ENCODE measurements at regions not wholly inside any gene's neighbourhood (a gene's known extent, or its start where the extent isn't known, plus 50 kb on each side); places are given as distances from the start of the nearest gene placed in this dataset.
"Not testable (repeated sequence)": the region's sequence is repeated elsewhere in the genome, so short reads cannot be mapped to it uniquely, and the experiment has no call there.

DNA sequence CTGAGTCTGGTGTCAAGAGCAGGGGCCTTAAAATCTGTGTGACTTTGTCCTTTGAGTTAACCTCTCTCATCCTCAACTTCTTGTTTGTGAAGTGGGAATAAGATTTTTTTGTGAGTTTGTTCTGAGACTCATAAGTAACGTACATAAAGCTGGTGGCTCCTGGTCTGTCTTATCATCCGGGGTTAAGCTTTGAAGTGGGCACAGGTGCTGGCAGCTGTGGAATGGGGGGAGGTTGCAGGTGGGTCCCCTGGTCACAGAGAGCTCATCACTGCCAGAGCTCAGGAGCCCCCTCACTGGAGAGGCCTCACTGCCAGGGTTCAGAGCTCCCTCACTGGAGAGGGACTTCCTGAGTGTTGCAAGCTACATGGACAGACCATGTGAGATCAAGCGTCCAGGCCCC lies 174.1 kb downstream of the NRN1 start:
- Histone ChIP-seq H3K36me3 (ENCODE audit: insufficient read depth, low read length) (no peaks in the 10 kb centered on the region), H3K4me3 (ENCODE audit: low read depth, low read length, poor library complexity, severe bottlenecking) (no peak overlapping the region), H2AFZ (ENCODE audit: low read length) (peak overlapping the region; percentile 67; the same call in 1 of the 2 replicates), H3K4me1 (ENCODE audit: insufficient read depth, low read length, severe bottlenecking) (peaks cover 21% of the 10 kb centered on the region), H3K27ac (ENCODE audit: low read depth, low read length, poor library complexity, severe bottlenecking) (peak overlapping the region; percentile 43), H3K4me2 (ENCODE audit: low read length) (no peak overlapping the region; the same call in 1 of the 2 replicates), H3K9ac (ENCODE audit: low read length) (no peak overlapping the region; the same call in 1 of the 2 replicates), H3K9me2 (ENCODE audit: low read depth, low read length) (no peaks in the 10 kb centered on the region), H3K79me2 (ENCODE audit: insufficient read depth, low read length) (no peaks in the 10 kb centered on the region), H3K9me3 (ENCODE audit: low read length) (no peaks in the 10 kb centered on the region), H3F3A (ENCODE audit: insufficient read depth, low read length) (no peaks in the 10 kb centered on the region), H3K27me3 (ENCODE audit: insufficient read depth, low read length) (no peaks in the 10 kb centered on the region), H4K20me1 (ENCODE audit: insufficient read depth, low read length) (no peaks in the 10 kb centered on the region)
- TF ChIP-seq, protein P1, sequence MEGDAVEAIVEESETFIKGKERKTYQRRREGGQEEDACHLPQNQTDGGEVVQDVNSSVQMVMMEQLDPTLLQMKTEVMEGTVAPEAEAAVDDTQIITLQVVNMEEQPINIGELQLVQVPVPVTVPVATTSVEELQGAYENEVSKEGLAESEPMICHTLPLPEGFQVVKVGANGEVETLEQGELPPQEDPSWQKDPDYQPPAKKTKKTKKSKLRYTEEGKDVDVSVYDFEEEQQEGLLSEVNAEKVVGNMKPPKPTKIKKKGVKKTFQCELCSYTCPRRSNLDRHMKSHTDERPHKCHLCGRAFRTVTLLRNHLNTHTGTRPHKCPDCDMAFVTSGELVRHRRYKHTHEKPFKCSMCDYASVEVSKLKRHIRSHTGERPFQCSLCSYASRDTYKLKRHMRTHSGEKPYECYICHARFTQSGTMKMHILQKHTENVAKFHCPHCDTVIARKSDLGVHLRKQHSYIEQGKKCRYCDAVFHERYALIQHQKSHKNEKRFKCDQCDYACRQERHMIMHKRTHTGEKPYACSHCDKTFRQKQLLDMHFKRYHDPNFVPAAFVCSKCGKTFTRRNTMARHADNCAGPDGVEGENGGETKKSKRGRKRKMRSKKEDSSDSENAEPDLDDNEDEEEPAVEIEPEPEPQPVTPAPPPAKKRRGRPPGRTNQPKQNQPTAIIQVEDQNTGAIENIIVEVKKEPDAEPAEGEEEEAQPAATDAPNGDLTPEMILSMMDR (IDR thresholded peaks at IDR 0.05; ENCODE audit: low read length) = no peak
- TF ChIP-seq EZH2 (IDR thresholded peaks at IDR 0.05; ENCODE audit: borderline replicate concordance, low read length) = no peak

DNA sequence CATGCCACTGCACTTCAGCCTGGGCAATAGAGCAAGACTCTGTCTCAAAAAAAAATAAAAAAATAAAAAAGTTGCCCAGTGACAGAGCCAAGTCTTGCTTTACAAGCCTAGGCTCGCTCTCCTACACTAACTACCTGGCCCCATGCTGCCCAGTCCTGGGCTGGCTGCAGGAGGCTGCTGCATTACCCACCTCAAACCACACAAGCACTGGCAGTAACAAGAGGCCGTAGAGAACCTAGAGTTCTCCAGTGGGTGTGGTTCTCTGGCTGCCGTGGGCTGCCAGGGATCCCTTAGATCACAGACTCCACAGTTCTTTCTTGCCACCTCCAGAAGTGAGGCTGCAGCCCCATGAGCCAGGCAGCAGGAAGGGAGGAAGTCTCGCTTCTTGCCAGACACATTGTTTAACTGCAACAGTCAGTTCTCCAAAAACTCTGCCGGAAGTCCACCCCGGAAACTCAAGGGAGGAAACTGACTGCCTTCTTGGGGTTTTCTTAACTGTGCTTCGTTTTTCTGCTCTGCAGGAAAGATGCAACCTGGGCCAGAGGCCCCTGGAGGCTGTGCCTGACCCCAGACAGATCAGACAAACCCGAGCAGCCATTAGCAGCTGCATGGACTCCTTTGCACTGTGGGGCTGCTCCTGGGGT lies 175.4 kb downstream of the NRN1 start:
- not testable (repeated sequence) for H3K27me3 ChIP-seq (ENCODE audit: insufficient read depth, low read length)
- Histone ChIP-seq H3K4me3 (ENCODE audit: low read depth, low read length, poor library complexity, severe bottlenecking) (peak overlapping the region; percentile 14), H3K4me2 (ENCODE audit: low read length) (peak overlapping the region; percentile 48)

DNA sequence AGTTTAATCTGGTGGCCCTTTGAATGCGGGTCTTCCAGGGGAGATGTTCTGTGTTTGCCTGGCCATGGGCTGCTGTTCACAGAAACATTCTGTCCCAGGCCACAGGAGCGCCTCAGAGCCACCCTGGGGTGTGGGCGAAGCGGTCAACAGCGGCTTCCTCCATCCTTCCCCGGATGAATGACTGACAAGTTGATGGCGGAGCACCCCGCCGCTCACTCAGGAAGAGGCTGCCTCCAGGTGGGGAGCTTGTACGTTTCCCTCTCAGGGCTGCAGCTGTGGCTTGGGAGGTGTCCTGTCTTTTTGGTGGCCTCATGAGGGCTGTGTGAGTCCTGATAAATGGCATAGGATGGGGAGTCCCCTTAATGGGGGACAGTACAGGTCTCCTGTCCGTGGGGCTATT lies 178.4 kb downstream of the NRN1 start:
- Histone ChIP-seq H3K9ac (ENCODE audit: low read length) (no peak overlapping the region), H3K4me1 (ENCODE audit: insufficient read depth, low read length, severe bottlenecking) (peaks cover 21% of the 10 kb centered on the region), H4K20me1 (ENCODE audit: insufficient read depth, low read length) (no peaks in the 10 kb centered on the region), H3K4me2 (ENCODE audit: low read length) (no peak overlapping the region), H3K79me2 (ENCODE audit: insufficient read depth, low read length) (no peaks in the 10 kb centered on the region), H3F3A (ENCODE audit: insufficient read depth, low read length) (no peaks in the 10 kb centered on the region), H3K27me3 (ENCODE audit: insufficient read depth, low read length) (no peaks in the 10 kb centered on the region), H3K36me3 (ENCODE audit: insufficient read depth, low read length) (no peaks in the 10 kb centered on the region), H3K9me3 (ENCODE audit: low read length) (no peaks in the 10 kb centered on the region), H2AFZ (ENCODE audit: low read length) (no peak overlapping the region), H3K27ac (ENCODE audit: low read depth, low read length, poor library complexity, severe bottlenecking) (no peak overlapping the region), H3K4me3 (ENCODE audit: low read depth, low read length, poor library complexity, severe bottlenecking) (no peak overlapping the region), H3K9me2 (ENCODE audit: low read depth, low read length) (no peaks in the 10 kb centered on the region)
- TF ChIP-seq, protein P1 (IDR thresholded peaks at IDR 0.05; ENCODE audit: low read length) = no peak
- TF ChIP-seq EZH2 (IDR thresholded peaks at IDR 0.05; ENCODE audit: borderline replicate concordance, low read length) = no peak

More for the DNA sequence above, 175.4 kb downstream of the NRN1 start:
- peak overlapping the region; percentile 62 for H3K27ac ChIP-seq (ENCODE audit: low read depth, low read length, poor library complexity, severe bottlenecking)
- not testable (repeated sequence) for H4K20me1 ChIP-seq (ENCODE audit: insufficient read depth, low read length); H3K9me2 ChIP-seq (ENCODE audit: low read depth, low read length); H3K36me3 ChIP-seq (ENCODE audit: insufficient read depth, low read length); H3F3A ChIP-seq (ENCODE audit: insufficient read depth, low read length); H3K79me2 ChIP-seq (ENCODE audit: insufficient read depth, low read length); H3K9me3 ChIP-seq (ENCODE audit: low read length)
- peaks cover 21% of the 10 kb centered on the region for H3K4me1 ChIP-seq (ENCODE audit: insufficient read depth, low read length, severe bottlenecking)
- peak overlapping the region; percentile 98 for H2AFZ ChIP-seq (ENCODE audit: low read length)
- H3K9ac ChIP-seq (ENCODE audit: low read length) = peak overlapping the region; percentile 18; the same call in 1 of the 2 replicates

Data from OCI-LY1 (cell line).